Body of pancreas (tissue), 4 donors: ENCODE measurements at regions not wholly inside any gene's neighbourhood (a gene's known extent, or its start where the extent isn't known, plus 50 kb on each side); places are given as distances from the start of the nearest gene placed in this dataset.

Source experiments
- POLR2A ChIP-seq, 3 donors: fragments of 450-650 bp; IDR thresholded peaks; one replicate each; pipeline ENCODE4 v1.6.1; 2016; ENCODE audit warnings: antibody characterized with exemption in 3 of 3, mild to moderate bottlenecking in 2 of 3
- TF ChIP-seq, protein P1 (sequence below), 7 experiments: fragments of 450-650 bp in 4 of 7; fragments of 200-600 bp in 3 of 7; sonication (generic) in 3 of 7; IDR thresholded peaks; one replicate each; pipeline ENCODE4 v1.5.1; 2016 to 2019; ENCODE audit warnings: antibody characterized with exemption in 7 of 7

DNA sequence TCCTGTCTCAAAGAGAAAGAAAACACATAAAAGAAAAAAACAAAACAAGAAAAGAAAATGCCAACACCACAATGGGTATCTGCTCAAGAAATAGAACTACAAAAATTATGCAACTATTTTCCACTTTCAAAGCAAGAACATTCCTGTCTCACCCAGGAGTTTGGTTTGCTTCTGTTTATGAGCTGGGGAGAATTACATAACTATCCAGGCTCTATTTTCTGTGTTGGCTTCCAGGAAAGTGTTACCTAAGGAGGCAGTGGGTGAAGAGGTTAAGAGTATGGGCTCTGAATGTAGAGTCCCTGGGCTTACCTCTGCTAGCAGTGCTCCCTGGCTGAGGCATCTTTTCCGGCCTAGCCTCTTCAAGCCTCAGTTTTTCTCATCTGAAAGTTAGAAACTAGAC lies 426.7 kb downstream of the MIAT start:
- TF ChIP-seq, protein P1, sequence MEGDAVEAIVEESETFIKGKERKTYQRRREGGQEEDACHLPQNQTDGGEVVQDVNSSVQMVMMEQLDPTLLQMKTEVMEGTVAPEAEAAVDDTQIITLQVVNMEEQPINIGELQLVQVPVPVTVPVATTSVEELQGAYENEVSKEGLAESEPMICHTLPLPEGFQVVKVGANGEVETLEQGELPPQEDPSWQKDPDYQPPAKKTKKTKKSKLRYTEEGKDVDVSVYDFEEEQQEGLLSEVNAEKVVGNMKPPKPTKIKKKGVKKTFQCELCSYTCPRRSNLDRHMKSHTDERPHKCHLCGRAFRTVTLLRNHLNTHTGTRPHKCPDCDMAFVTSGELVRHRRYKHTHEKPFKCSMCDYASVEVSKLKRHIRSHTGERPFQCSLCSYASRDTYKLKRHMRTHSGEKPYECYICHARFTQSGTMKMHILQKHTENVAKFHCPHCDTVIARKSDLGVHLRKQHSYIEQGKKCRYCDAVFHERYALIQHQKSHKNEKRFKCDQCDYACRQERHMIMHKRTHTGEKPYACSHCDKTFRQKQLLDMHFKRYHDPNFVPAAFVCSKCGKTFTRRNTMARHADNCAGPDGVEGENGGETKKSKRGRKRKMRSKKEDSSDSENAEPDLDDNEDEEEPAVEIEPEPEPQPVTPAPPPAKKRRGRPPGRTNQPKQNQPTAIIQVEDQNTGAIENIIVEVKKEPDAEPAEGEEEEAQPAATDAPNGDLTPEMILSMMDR (IDR thresholded peaks at IDR 0.05) = no peak
- TF ChIP-seq POLR2A (IDR thresholded peaks at IDR 0.05) = no peak
